K562 (cell line): ENCODE measurements at regions not wholly inside any gene's neighbourhood (a gene's known extent, or its start where the extent isn't known, plus 50 kb on each side); places are given as distances from the start of the nearest gene placed in this dataset.

Experiments used
- EZH2 ChIP-seq: IDR thresholded peaks from 2 replicates; pipeline ENCODE4 v1.6.1; 2012; ENCODE audit warnings: low read depth, mild to moderate bottlenecking, inconsistent platforms, low read length, borderline replicate concordance
- SRSF9 ChIP-seq: fragments of 200-400 bp; formaldehyde crosslinking; IDR thresholded peaks from 2 replicates; pipeline ENCODE4 v1.6.1; 2017; ENCODE audit warnings: low read depth, low read length, borderline replicate concordance
- ZFP36 ChIP-seq: fragments of 150-350 bp; IDR thresholded peaks from 2 replicates; pipeline ENCODE4 v1.6.1; 2018; ENCODE audit warnings: low read length, low read depth; ENCODE audit not compliant: partially characterized antibody

- TF ChIP-seq SRSF9 (no peak), ZFP36 (no peak), EZH2 (no peak)
Measured at GRCh38 chr15:38941399-38941953, 376.9 kb upstream of the RASGRP1 start.
